Tibial nerve (tissue), 4 donors: ENCODE measurements at regions not wholly inside any gene's neighbourhood (a gene's known extent, or its start where the extent isn't known, plus 50 kb on each side); places are given as distances from the start of the nearest gene placed in this dataset.

ENCODE experiments used
- DNase-seq, 2 donors: peaks; one replicate each; pipeline ENCODE4 v3.0.0-alpha.2; 2019; ENCODE audit warnings: low spot score in 2 of 2
- H3K27ac ChIP-seq, 4 donors: fragments of 200-600 bp; sonication (generic) in 3 of 4; one replicate each; pipeline ENCODE4 v1.5.1; 2017 to 2019; ENCODE audit warnings: mild to moderate bottlenecking in 1 of 4
- H3K27me3 ChIP-seq, 2 donors: fragments of 200-600 bp; sonication (generic) in 1 of 2; one replicate each; pipeline versions ENCODE4 v1.5.1 to v1.6.0; 2017 to 2019
- H3K36me3 ChIP-seq, 3 donors: fragments of 200-600 bp; sonication (generic); one replicate each; pipeline ENCODE4 v1.5.1; 2018 to 2019
- H3K4me1 ChIP-seq, 4 donors: fragments of 200-600 bp; sonication (generic) in 3 of 4; one replicate each; pipeline ENCODE4 v1.5.1; 2017 to 2019
- H3K4me3 ChIP-seq, 4 donors: fragments of 200-600 bp; sonication (generic) in 3 of 4; one replicate each; pipeline ENCODE4 v1.5.1; 2017 to 2019; ENCODE audit warnings: mild to moderate bottlenecking in 1 of 4, moderate library complexity in 1 of 4
- H3K9me3 ChIP-seq, 4 donors: fragments of 200-600 bp; sonication (generic) in 3 of 4; one replicate each; pipeline ENCODE4 v1.5.1; 2017 to 2019
- CTCF ChIP-seq, 5 experiments: fragments of 200-600 bp in 3 of 5; fragments of 450-650 bp in 2 of 5; sonication (generic) in 3 of 5; IDR thresholded peaks; one replicate each; pipeline ENCODE4 v1.5.1; 2016 to 2019; ENCODE audit warnings: antibody characterized with exemption in 5 of 5, mild to moderate bottlenecking in 3 of 5, moderate library complexity in 2 of 5
- EP300 ChIP-seq, 2 donors: sonication (generic); formaldehyde crosslinking; IDR thresholded peaks; one replicate each; pipeline ENCODE4 v1.6.1; 2017; ENCODE audit warnings: antibody characterized with exemption in 2 of 2, mild to moderate bottlenecking in 1 of 2
- POLR2A ChIP-seq, 2 donors: fragments of 450-650 bp; IDR thresholded peaks; one replicate each; pipeline ENCODE4 v1.6.1; 2017; ENCODE audit warnings: antibody characterized with exemption in 2 of 2, mild to moderate bottlenecking in 2 of 2, moderate library complexity in 2 of 2
- WGBS, 2 donors: methylation state at CpG; one replicate each; pipeline ENCODE4 v1.1.5; 2018; 5-methylcytosine and 5-hydroxymethylcytosine counted together

DNA sequence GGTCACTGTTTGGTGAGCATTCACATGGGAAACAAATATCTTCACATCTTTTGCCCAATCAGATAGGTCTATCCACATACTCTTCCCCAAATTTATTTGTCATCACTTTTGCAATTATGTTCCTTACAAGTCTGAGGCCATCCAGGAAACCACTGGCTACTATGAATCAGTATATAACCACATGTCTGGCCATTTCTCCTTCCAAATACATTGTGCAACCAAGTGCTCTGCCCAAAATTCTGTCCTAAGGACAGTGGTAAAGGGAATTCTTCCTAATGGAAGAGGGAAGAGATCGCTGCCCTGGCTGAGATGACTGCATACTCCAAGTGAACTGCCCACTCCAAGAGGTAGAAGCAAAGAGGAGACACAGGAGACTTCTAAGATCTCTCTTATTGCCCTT lies 148.9 kb upstream of the MAX start:
- TF ChIP-seq CTCF (IDR thresholded peaks at IDR 0.05) (no peak), POLR2A (IDR thresholded peaks at IDR 0.05) (no peak), EP300 (IDR thresholded peaks at IDR 0.05) (peak in 1 of 2 donors; percentile 72)
- WGBS, 2 donors, result 83 to 92% methylated on average over 1 of the region's 1 CpG
- H3K27me3 ChIP-seq, result no peaks in the 10 kb centered on the region

GRCh38 chr14:65252482-65253255 lies 150.4 kb upstream of the MAX start:
- 93 to 95% methylated on average over 1 of the region's 1 CpG for whole genome bisulfite sequencing, 2 donors
- H3K36me3 ChIP-seq, result no peaks in the 10 kb centered on the region
- no peaks in the 10 kb centered on the region for H3K27me3 ChIP-seq
- DNase-seq, result no peak
- H3K4me1 ChIP-seq, result peaks cover 0 to 5% (median 0%) of the 10 kb centered on the region in 4 donors
- H3K9me3 ChIP-seq, result no peaks in the 10 kb centered on the region
- no peak overlapping the region for H3K4me3 ChIP-seq
- TF ChIP-seq EP300 (IDR thresholded peaks at IDR 0.05) (no peak), CTCF (IDR thresholded peaks at IDR 0.05) (no peak), POLR2A (IDR thresholded peaks at IDR 0.05) (no peak)
- no peak overlapping the region for H3K27ac ChIP-seq

More for the DNA sequence above, 148.9 kb upstream of the MAX start:
- Histone ChIP-seq H3K27ac (no peak overlapping the region), H3K4me1 (no peaks in the 10 kb centered on the region), H3K36me3 (no peaks in the 10 kb centered on the region), H3K9me3 (no peaks in the 10 kb centered on the region), H3K4me3 (no peak overlapping the region)
- DNase-seq, result peak in 1 of 2 donors; percentile 25

- Histone ChIP-seq H3K4me3 (no peak overlapping the region), H3K9me3 (peaks cover 0 to 13% (median 0%) of the 10 kb centered on the region in 4 donors), H3K27ac (no peak overlapping the region)
Measured at GRCh38 chr14:65255029-65255545, 152.8 kb upstream of the MAX start.

GRCh38 chr14:65255583-65256461 lies 153.5 kb upstream of the MAX start:
- Histone ChIP-seq H3K27me3 (no peaks in the 10 kb centered on the region), H3K4me3 (no peak overlapping the region), H3K4me1 (peaks cover 0 to 12% (median 0%) of the 10 kb centered on the region in 4 donors), H3K27ac (no peak overlapping the region), H3K36me3 (no peaks in the 10 kb centered on the region), H3K9me3 (peaks cover 0 to 13% (median 0%) of the 10 kb centered on the region in 4 donors)
- WGBS, 2 donors, result 67 to 71% methylated on average over 8 of the region's 8 CpGs
- TF ChIP-seq POLR2A (IDR thresholded peaks at IDR 0.05) (no peak), EP300 (IDR thresholded peaks at IDR 0.05) (no peak), CTCF (IDR thresholded peaks at IDR 0.05) (peak in 1 of 5 experiments; percentile 5)
- DNase-seq, result no peak

More at GRCh38 chr14:65255029-65255545, 152.8 kb upstream of the MAX start:
- Histone ChIP-seq H3K36me3 (no peaks in the 10 kb centered on the region), H3K4me1 (peaks cover 0 to 12% (median 0%) of the 10 kb centered on the region in 4 donors), H3K27me3 (no peaks in the 10 kb centered on the region)
- 85 to 87% methylated on average over 5 of the region's 5 CpGs for WGBS, 2 donors
- no peak for DNase-seq
- no peak for TF ChIP-seq CTCF (IDR thresholded peaks at IDR 0.05)
- no peak for TF ChIP-seq POLR2A (IDR thresholded peaks at IDR 0.05)
- TF ChIP-seq EP300 (IDR thresholded peaks at IDR 0.05), result no peak
